Hepatocyte (in vitro differentiated cells): ENCODE measurements at regions not wholly inside any gene's neighbourhood (a gene's known extent, or its start where the extent isn't known, plus 50 kb on each side); places are given as distances from the start of the nearest gene placed in this dataset.

Source experiments
- DNase-seq: peaks from one replicate; pipeline ENCODE4 v3.0.0-alpha.2; 2016; ENCODE audit warnings: low spot score
- H2AFZ ChIP-seq: fragments of 200-600 bp; sonication (generic); 2 replicates; pipeline ENCODE4 v1.6.0; 2016; ENCODE audit warnings: antibody characterized with exemption, mild to moderate bottlenecking
- H3K27ac ChIP-seq: fragments of 200-600 bp; sonication (generic); 2 replicates; pipeline ENCODE4 v1.5.1; 2016; ENCODE audit warnings: mild to moderate bottlenecking
- H3K27me3 ChIP-seq: fragments of 200-600 bp; sonication (generic); 2 replicates; pipeline ENCODE4 v1.6.1; 2016
- H3K36me3 ChIP-seq: fragments of 200-600 bp; sonication (generic); replicated peaks from 2 replicates; pipeline ENCODE4 v1.5.1; 2016; ENCODE audit warnings: low read depth; ENCODE audit not compliant: insufficient read depth
- H3K4me1 ChIP-seq: fragments of 200-600 bp; sonication (generic); 2 replicates; pipeline ENCODE4 v1.5.1; 2016; ENCODE audit warnings: mild to moderate bottlenecking, moderate library complexity; ENCODE audit not compliant: insufficient read depth
- H3K4me2 ChIP-seq: fragments of 200-600 bp; sonication (generic); 2 replicates; pipeline ENCODE4 v1.6.0; 2016
- H3K4me3 ChIP-seq: fragments of 200-600 bp; sonication (generic); 2 replicates; pipeline ENCODE4 v1.5.1; 2016; ENCODE audit warnings: mild to moderate bottlenecking
- H3K79me2 ChIP-seq: fragments of 200-600 bp; sonication (generic); 2 replicates; pipeline ENCODE4 v1.6.0; 2017; ENCODE audit warnings: mild to moderate bottlenecking
- H3K9me2 ChIP-seq: fragments of 200-600 bp; sonication (generic); replicated peaks from 2 replicates; pipeline ENCODE4 v1.6.0; 2017; ENCODE audit warnings: mild to moderate bottlenecking; ENCODE audit not compliant: insufficient read depth
- H3K9me3 ChIP-seq: fragments of 200-600 bp; sonication (generic); 2 replicates; pipeline ENCODE4 v1.5.1; 2016; ENCODE audit warnings: low read depth, mild to moderate bottlenecking
- H4K20me1 ChIP-seq: fragments of 200-600 bp; sonication (generic); 2 replicates; pipeline ENCODE4 v1.6.0; 2016; ENCODE audit warnings: mild to moderate bottlenecking; ENCODE audit not compliant: insufficient read depth, poor library complexity, severe bottlenecking
- CTCF ChIP-seq: fragments of 200-600 bp; sonication (generic); IDR thresholded peaks from 2 replicates; pipeline ENCODE4 v1.5.1; 2016; ENCODE audit warnings: antibody characterized with exemption, mild to moderate bottlenecking; ENCODE audit not compliant: poor library complexity
- EZH2 ChIP-seq: fragments of 200-600 bp; sonication (generic); IDR thresholded peaks from 2 replicates; pipeline ENCODE4 v1.6.1; 2016; ENCODE audit warnings: antibody characterized with exemption, mild to moderate bottlenecking, borderline replicate concordance
- EZH2phosphoT487 ChIP-seq: fragments of 200-600 bp; sonication (generic); IDR thresholded peaks from one replicate; pipeline ENCODE4 v1.6.1; 2018; ENCODE audit warnings: antibody characterized with exemption, mild to moderate bottlenecking, low read depth, moderate library complexity; ENCODE audit not compliant: unreplicated experiment, severe bottlenecking
- WGBS: methylation state at CpG from one replicate; pipeline ENCODE4 v1.1.6; 2016; ENCODE audit warnings: low lambda C conversion rate; ENCODE audit errors: missing lambda C conversion rate; 5-methylcytosine and 5-hydroxymethylcytosine counted together

- H3K4me1 ChIP-seq, result no peaks in the 10 kb centered on the region
- no peaks in the 10 kb centered on the region for H3K36me3 ChIP-seq
- H2AFZ ChIP-seq, result no peak overlapping the region
- no peak overlapping the region for H3K4me3 ChIP-seq
- H3K27ac ChIP-seq, result no peak overlapping the region
- no peak overlapping the region for H3K4me2 ChIP-seq
- no peaks in the 10 kb centered on the region for H3K9me3 ChIP-seq
- no peaks in the 10 kb centered on the region for H3K79me2 ChIP-seq
- no peaks in the 10 kb centered on the region for H3K9me2 ChIP-seq
- TF ChIP-seq EZH2 (no peak), EZH2phosphoT487 (no peak), CTCF (no peak)
- DNase-seq, result no peak
- 87% methylated on average over 5 of the region's 5 CpGs for WGBS
- H3K27me3 ChIP-seq, result peaks cover 8% of the 10 kb centered on the region
- H4K20me1 ChIP-seq, result no peaks in the 10 kb centered on the region
Observed at GRCh38 chr11:134890446-134890845, 478.4 kb upstream of the B3GAT1 start.

- Histone ChIP-seq H2AFZ (no peak overlapping the region), H3K27ac (no peak overlapping the region), H3K4me3 (no peak overlapping the region), H3K79me2 (no peaks in the 10 kb centered on the region), H3K36me3 (no peaks in the 10 kb centered on the region), H3K27me3 (peaks cover 8% of the 10 kb centered on the region), H3K4me2 (no peak overlapping the region), H3K9me2 (no peaks in the 10 kb centered on the region), H4K20me1 (no peaks in the 10 kb centered on the region), H3K9me3 (no peaks in the 10 kb centered on the region), H3K4me1 (no peaks in the 10 kb centered on the region)
- WGBS, result 93% methylated on average over 6 of the region's 6 CpGs
- DNase-seq, result no peak
- TF ChIP-seq EZH2, result no peak
- no peak for TF ChIP-seq CTCF
- no peak for TF ChIP-seq EZH2phosphoT487
Observed at GRCh38 chr11:134889832-134890231, 477.8 kb upstream of the B3GAT1 start.

- no peak for DNase-seq
- H3K36me3 ChIP-seq, result no peaks in the 10 kb centered on the region
Observed at GRCh38 chr11:134888821-134889220, 476.8 kb upstream of the B3GAT1 start.

More at GRCh38 chr11:134888821-134889220, 476.8 kb upstream of the B3GAT1 start:
- H3K4me2 ChIP-seq, result no peak overlapping the region
- no peak for TF ChIP-seq CTCF
- no peak for TF ChIP-seq EZH2
- TF ChIP-seq EZH2phosphoT487, result no peak
- H3K27ac ChIP-seq, result no peak overlapping the region
- no peaks in the 10 kb centered on the region for H3K9me2 ChIP-seq
- 94% methylated on average over 10 of the region's 10 CpGs for WGBS
- peaks cover 12% of the 10 kb centered on the region for H3K27me3 ChIP-seq
- H2AFZ ChIP-seq, result no peak overlapping the region
- H3K4me3 ChIP-seq, result no peak overlapping the region
- no peaks in the 10 kb centered on the region for H3K4me1 ChIP-seq
- H3K79me2 ChIP-seq, result no peaks in the 10 kb centered on the region
- no peaks in the 10 kb centered on the region for H3K9me3 ChIP-seq
- H4K20me1 ChIP-seq, result no peaks in the 10 kb centered on the region
